NOMO-1 treated with dmso at 0.1 percent for 144 hours (cell line): ENCODE measurements at regions not wholly inside any gene's neighbourhood (a gene's known extent, or its start where the extent isn't known, plus 50 kb on each side); places are given as distances from the start of the nearest gene placed in this dataset.

Source experiments
- DNase-seq: peaks from one replicate; lab custom pipeline; 2025; ENCODE audit not compliant: unreplicated experiment; lab: John Stamatoyannopoulos, UW

DNA sequence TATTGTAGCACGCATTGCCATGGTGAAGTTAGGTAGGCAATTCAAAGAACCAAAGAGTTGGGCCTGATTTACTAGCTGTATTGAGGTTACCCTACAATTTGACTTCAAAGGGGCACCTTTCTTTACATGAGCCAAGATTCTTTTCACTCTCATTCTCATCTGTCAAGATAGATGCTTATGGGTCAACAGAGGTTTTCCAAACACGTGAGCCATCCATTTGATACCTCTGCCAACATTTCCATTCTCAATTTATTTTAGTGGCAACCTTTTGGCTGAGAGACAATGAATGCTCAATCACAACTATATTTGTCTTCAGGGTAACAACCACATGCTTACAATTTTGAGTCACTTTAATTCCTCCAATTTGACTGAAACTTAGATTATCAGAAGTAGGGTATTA lies 370.6 kb upstream of the CDH20 start:
- DNase-seq = no peak

- no peak for DNase-seq
Measured at GRCh38 chr18:60965856-60966255, 367.4 kb upstream of the CDH20 start.

GRCh38 chr18:60966876-60967275 lies 366.4 kb upstream of the CDH20 start:
- no peak for DNase-seq

DNA sequence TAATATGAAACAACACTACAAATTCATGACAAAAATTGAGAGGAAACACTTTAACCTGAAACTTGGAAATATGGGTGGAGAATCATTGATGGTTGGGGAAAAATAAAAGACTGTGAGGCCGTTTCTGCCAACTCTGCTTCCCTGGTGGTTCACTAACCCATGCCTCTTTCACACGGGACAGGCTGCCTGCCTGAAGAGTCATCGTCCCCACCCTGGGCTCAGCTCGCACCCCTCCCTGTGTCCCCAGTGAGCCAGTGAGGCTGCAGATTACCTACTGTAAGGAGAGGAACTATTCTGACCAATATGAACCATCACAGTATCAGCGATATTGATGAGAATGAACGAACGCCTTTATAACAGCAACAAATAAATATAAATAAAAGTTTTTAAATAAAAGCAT lies 357.8 kb upstream of the CDH20 start:
- DNase-seq = no peak

- DNase-seq = no peak
Measured at GRCh38 chr18:60976976-60977375, 356.3 kb upstream of the CDH20 start.

GRCh38 chr18:60978338-60978737 lies 354.9 kb upstream of the CDH20 start:
- no peak for DNase-seq

DNA sequence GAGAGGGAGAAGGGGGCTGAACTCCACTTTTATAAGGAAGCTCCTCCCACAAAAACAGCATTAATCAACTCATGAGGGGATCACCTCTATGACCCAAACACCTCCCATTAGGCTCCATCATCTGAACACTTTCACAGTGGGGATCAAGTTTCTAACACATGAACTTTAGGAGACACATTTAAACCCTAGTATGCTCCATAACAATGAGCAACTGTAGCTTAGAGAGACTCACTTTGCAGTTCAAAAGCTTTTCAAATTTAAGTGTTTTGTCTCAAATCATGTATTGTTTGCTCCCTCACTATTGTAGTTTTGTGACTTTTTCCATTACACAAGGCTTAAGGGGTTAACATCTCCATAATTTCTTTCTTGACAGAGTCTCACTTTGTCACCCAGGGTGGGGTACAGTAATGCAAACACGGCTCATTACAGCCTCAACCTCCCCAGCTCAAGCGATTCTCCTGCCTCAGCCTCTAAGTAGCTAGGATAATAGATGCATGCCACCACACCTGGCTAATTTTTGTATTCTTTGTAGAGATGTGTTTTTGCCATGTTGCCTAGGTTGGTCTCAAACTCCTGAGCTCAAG lies 352.7 kb upstream of the CDH20 start:
- DNase-seq = no peak

DNA sequence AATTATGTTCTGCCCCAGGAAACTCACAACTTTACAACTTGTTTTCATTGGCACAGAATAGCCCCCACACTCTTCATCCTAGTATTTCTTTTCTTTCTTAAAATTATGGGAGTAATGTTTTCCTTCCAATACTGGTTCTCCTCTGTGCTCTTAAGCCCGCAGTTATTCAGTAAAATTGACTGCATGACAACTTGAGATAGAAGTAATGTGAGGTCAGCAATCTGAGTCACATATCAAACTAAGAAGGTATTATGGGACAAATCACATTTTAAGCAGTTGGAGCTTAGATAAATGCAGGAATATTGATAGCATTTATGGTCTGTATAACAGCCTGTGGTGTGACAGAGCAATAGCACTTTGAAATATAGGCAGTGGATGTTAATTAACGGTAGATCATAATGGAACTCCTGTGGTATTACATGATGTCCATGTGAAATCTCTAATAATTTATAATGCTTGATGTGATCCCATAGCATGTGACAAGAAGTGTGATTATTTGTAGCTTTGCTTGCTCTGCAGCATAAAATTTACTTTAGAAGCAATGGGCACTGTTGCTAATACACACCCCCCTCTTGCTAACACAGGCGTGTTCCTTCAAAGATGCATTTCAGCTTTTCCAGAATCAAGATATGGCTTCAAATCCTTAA lies 351.4 kb upstream of the CDH20 start:
- DNase-seq = no peak

- DNase-seq = no peak
Measured at GRCh38 chr18:60982329-60982695, 350.9 kb upstream of the CDH20 start.

- no peak for DNase-seq
Measured at GRCh38 chr18:60982928-60983327, 350.3 kb upstream of the CDH20 start.

DNA sequence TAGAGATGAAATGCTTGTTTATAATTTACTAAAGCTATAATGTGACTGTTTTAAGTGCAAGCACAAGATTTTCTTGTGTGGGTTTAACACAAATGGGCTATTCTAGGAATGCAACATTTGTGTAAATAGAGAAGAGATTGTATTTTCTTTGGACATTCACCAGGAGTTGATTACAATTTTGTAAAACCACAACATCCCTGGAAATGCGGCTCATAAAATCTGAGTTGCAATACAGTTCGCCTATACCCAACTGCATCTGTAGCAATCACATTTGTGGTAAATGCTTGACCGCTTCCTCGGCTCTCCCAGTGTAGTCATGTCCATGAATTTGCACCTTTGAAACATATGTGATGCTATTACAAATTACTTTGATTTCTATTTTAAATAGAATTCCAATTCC lies 348.7 kb upstream of the CDH20 start:
- DNase-seq = no peak

DNA sequence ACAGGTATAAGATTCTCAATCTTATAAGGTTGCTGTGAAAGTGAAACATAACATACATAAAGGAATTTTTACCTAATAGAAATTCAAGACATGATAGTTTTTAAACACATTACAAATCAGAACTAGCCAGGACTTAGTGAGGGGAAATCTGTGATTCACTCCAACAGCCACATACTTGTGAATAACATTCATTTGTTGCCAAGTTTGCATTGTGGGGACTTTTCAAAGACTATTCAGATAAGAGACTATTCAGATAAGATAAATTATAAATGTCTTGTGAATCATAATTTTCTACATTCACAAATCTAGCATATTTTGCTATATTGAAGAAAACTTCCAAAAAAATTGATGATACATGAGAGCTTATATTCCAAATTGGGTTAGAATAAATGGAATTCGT lies 345.3 kb upstream of the CDH20 start:
- no peak for DNase-seq

- no peak for DNase-seq
Measured at GRCh38 chr18:60996326-60996725, 336.9 kb upstream of the CDH20 start.

- DNase-seq = no peak
Measured at GRCh38 chr18:60996822-60997221, 336.4 kb upstream of the CDH20 start.

GRCh38 chr18:61001138-61001537 lies 332.1 kb upstream of the CDH20 start:
- DNase-seq = no peak

DNA sequence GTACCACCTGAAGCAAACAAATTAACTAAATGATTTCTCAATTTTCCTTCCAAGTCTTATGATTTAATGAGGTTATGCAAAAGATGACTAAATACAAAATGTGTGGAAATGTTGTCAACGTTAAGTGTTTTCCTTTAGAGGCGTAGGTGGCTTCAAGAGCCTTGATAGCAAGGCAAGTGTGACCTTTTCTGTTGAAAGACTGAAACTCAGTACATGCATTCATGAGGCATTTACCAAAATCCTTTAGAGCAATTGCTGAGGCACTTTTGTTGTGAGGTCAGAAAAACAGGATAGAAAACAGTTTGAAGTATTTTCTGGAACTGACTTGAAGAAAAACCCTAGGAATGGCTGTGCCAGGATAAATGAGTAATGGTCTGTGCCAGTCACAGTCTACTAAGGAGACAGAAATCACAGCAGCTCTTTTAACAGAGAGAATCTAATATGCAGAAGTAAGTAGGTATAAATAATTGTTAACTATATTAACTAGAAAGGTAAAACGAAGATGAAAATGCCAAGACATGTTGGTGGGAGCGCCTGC lies 326.5 kb upstream of the CDH20 start:
- DNase-seq = no peak

GRCh38 chr18:61019338-61020301 lies 313.6 kb upstream of the CDH20 start:
- no peak for DNase-seq

DNA sequence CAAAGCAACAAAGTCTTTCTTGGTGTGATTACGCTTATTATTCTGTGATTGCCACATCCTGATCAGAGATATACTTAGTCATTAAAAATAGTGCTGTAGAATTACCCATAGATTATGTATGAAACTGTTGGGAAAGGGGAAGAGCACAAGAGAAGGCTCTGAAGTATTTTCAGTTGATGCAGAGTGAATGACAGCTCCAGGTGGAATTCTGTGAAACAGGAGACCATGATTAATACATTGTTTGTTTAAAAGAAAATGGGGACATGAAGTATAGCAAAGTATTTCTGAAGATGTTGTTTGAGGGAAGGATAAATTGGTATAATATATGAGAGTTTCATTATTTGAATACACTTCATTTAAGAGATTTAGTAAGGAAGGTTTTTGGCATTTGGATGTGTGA lies 307.6 kb upstream of the CDH20 start:
- DNase-seq = no peak

DNA sequence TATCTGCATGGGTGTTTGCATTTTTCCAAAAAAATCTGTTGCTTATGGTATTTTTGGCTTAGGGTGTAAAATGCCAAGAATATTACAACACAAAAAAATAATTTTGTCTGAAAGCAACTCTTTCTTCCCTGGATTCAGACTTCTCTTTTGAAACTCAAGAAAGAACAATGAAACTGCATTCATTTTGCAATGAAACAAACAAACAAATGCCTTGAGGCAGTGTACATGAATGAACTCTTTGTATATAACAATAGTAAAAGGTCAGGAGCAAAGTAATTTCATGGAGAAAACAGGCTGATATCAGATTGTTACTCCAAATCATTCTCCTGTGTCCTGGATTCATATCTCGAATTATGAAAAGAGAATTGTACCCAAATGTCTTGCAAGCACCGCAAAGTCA lies 301.6 kb upstream of the CDH20 start:
- no peak for DNase-seq

DNA sequence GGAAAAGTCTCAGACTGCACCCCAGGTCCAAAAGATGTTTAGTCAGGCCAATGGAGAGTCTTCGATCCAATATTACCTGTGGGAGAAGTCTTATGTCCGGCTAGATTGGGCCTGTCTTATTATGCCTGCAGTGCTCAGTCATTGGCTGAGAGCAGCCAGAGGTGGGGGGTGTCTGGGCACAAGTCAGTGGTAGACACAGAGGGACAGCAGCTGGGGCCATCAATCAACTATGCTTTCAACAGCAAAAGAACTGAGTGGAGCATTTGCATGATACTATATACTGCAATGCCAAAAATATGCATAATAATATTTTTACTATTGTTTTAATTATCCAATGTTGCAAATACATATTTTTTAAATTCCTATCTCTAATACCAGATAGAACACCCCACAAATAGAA lies 298.6 kb upstream of the CDH20 start:
- DNase-seq = no peak

GRCh38 chr18:61039251-61039650 lies 294.0 kb upstream of the CDH20 start:
- DNase-seq = no peak

GRCh38 chr18:61047794-61048193 lies 285.4 kb upstream of the CDH20 start:
- DNase-seq = no peak
